ENCODE measurements at regions not wholly inside any gene's neighbourhood (a gene's known extent, or its start where the extent isn't known, plus 50 kb on each side); places are given as distances from the start of the nearest gene placed in this dataset.

GRCh38 chr14:84592770-84593169, 937.2 kb upstream of the FLRT2 start:
- no peak for DNase-seq (ENCODE audit: low spot score)
- H3K27ac ChIP-seq: no peak overlapping the region
- TF ChIP-seq POLR2AphosphoS5 (IDR thresholded peaks at IDR 0.05) (no peak), POLR2A (IDR thresholded peaks at IDR 0.05) (no peak), CTCF (IDR thresholded peaks at IDR 0.05) (no peak)
- H3K4me3 ChIP-seq: no peak overlapping the region
- intact Hi-C loops (cut with DNase I): no loop called here
- H3K36me3 ChIP-seq: no peaks in the 10 kb centered on the region
- no peaks in the 10 kb centered on the region for H3K9me3 ChIP-seq
- no peaks in the 10 kb centered on the region for H3K27me3 ChIP-seq (replicated peaks; ENCODE audit: insufficient read depth)
- WGBS: 81% methylated on average over 2 of the region's 2 CpGs
- no peaks in the 10 kb centered on the region for H3K4me1 ChIP-seq (replicated peaks)

DNA sequence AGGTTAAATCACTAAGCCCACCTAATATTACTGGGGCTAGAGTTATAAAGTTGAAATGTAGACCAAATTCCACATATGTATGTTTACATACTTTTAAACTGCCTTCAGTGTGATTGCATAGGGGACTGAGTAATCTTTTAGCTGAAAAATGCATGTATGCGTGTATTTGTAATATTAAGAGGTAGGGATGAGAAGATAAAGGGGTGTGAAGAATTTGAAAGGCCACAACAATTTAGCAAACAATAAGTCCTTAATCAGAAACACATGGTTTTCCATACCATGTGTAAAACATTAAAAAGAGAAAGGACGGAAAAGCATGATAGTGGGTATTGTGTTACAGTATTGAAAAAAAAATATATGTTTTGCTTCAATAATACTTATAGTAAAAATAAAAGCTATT, 919.9 kb upstream of the FLRT2 start:
- TF ChIP-seq CTCF (IDR thresholded peaks at IDR 0.05): no peak
- no peak for TF ChIP-seq POLR2A (IDR thresholded peaks at IDR 0.05)
- TF ChIP-seq POLR2AphosphoS5 (IDR thresholded peaks at IDR 0.05): no peak
- intact Hi-C loops (cut with DNase I): no loop called here
- Histone ChIP-seq H3K9me3 (no peaks in the 10 kb centered on the region), H3K27me3 (replicated peaks; ENCODE audit: insufficient read depth) (no peaks in the 10 kb centered on the region), H3K27ac (no peak overlapping the region), H3K36me3 (no peaks in the 10 kb centered on the region), H3K4me1 (replicated peaks) (no peaks in the 10 kb centered on the region), H3K4me3 (no peak overlapping the region)
- 84% methylated on average over 2 of the region's 2 CpGs for WGBS
- no peak for DNase-seq (ENCODE audit: low spot score)

DNA sequence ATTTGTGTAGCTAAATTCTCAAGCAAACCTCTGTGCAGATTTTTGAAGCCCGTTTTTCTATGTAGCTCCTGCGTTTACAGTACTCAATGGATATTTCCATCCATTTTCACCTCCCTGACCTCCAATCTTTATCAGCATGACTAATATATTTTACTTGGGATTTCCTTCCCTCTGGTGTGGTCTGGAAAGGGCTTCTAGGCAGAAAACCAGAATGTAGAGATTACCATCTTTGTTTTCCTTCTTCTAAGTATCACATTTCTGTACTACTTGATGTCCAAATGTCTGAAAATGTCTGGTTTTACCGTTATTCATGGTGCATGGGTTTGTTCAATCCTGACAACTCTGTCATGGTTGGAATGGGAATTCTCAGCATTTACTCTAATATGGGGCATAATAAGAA, 907.6 kb upstream of the FLRT2 start:
- H3K27me3 ChIP-seq (replicated peaks; ENCODE audit: insufficient read depth): no peaks in the 10 kb centered on the region
- no peaks in the 10 kb centered on the region for H3K4me1 ChIP-seq (replicated peaks)
- no peak for TF ChIP-seq POLR2AphosphoS5 (IDR thresholded peaks at IDR 0.05)
- no peak for TF ChIP-seq CTCF (IDR thresholded peaks at IDR 0.05)
- TF ChIP-seq POLR2A (IDR thresholded peaks at IDR 0.05): no peak
- intact Hi-C loops (cut with DNase I): no loop called here
- no peaks in the 10 kb centered on the region for H3K36me3 ChIP-seq
- DNase-seq (ENCODE audit: low spot score): no peak
- no peaks in the 10 kb centered on the region for H3K9me3 ChIP-seq
- H3K4me3 ChIP-seq: no peak overlapping the region
- no peak overlapping the region for H3K27ac ChIP-seq
- WGBS: 19% methylated on average over 3 of the region's 3 CpGs

GRCh38 chr14:84643446-84643845, 886.5 kb upstream of the FLRT2 start:
- no peak for DNase-seq (ENCODE audit: low spot score)
- no peaks in the 10 kb centered on the region for H3K27me3 ChIP-seq (replicated peaks; ENCODE audit: insufficient read depth)
- no peak overlapping the region for H3K27ac ChIP-seq
- H3K36me3 ChIP-seq: no peaks in the 10 kb centered on the region
- no peaks in the 10 kb centered on the region for H3K9me3 ChIP-seq
- intact Hi-C loops (cut with DNase I): no loop called here
- 42% methylated on average over 3 of the region's 3 CpGs for WGBS
- no peak overlapping the region for H3K4me3 ChIP-seq
- TF ChIP-seq POLR2AphosphoS5 (IDR thresholded peaks at IDR 0.05) (peak; percentile 71), CTCF (IDR thresholded peaks at IDR 0.05) (no peak), POLR2A (IDR thresholded peaks at IDR 0.05) (no peak)
- H3K4me1 ChIP-seq (replicated peaks): no peaks in the 10 kb centered on the region

GRCh38 chr14:84646786-84647500, 883.0 kb upstream of the FLRT2 start:
- 77% methylated on average over 6 of the region's 6 CpGs for WGBS
- DNase-seq (ENCODE audit: low spot score): no peak

More at GRCh38 chr14:84646786-84647500, 883.0 kb upstream of the FLRT2 start:
- TF ChIP-seq POLR2A (IDR thresholded peaks at IDR 0.05): no peak
- TF ChIP-seq CTCF (IDR thresholded peaks at IDR 0.05): no peak
- TF ChIP-seq POLR2AphosphoS5 (IDR thresholded peaks at IDR 0.05): no peak
- Histone ChIP-seq H3K4me1 (replicated peaks) (no peaks in the 10 kb centered on the region), H3K27ac (no peak overlapping the region), H3K36me3 (no peaks in the 10 kb centered on the region), H3K9me3 (no peaks in the 10 kb centered on the region), H3K4me3 (no peak overlapping the region), H3K27me3 (replicated peaks; ENCODE audit: insufficient read depth) (no peaks in the 10 kb centered on the region)
- intact Hi-C loops (cut with DNase I): no loop called here

Data from prostate gland (tissue), 2 donors.